Right cardiac atrium (tissue), 5 donors: ENCODE measurements at regions not wholly inside any gene's neighbourhood (a gene's known extent, or its start where the extent isn't known, plus 50 kb on each side); places are given as distances from the start of the nearest gene placed in this dataset.
"Not testable (repeated sequence)": the region's sequence is repeated elsewhere in the genome, so short reads cannot be mapped to it uniquely, and the experiment has no call there.

Source experiments
- ATAC-seq, 2 donors: fragments of 200-7000 bp; cut with Tn5 transposase; one replicate each; pipeline versions ENCODE4 v1.8.0 to v1.9.1; 2020; ENCODE audit warnings: moderate library complexity in 2 of 2, mild to moderate bottlenecking in 1 of 2
- DNase-seq, 3 donors: peaks; one replicate each; pipeline ENCODE4 v3.0.0-alpha.2; 2020
- H3K27ac ChIP-seq: one replicate; pipeline ENCODE4 v1.5.1; 2013; ENCODE audit warnings: mild to moderate bottlenecking, low read length, control low read depth, moderate library complexity
- H3K27me3 ChIP-seq: one replicate; pipeline ENCODE4 v1.6.1; 2013; ENCODE audit not compliant: control insufficient read depth, insufficient read depth
- H3K4me1 ChIP-seq: one replicate; pipeline ENCODE4 v1.6.1; 2013; ENCODE audit warnings: low read length; ENCODE audit not compliant: control insufficient read depth, insufficient read depth
- H3K4me3 ChIP-seq: one replicate; pipeline ENCODE4 v1.5.1; 2013; ENCODE audit warnings: low read length, control low read depth
- H3K9me3 ChIP-seq: one replicate; pipeline ENCODE4 v1.6.1; 2013; ENCODE audit warnings: low read length; ENCODE audit not compliant: control insufficient read depth
- WGBS: extraction: QIAGEN DNeasy Blood & Tissue Kit; methylation state at CpG from one replicate; pipeline ENCODE4 v1.1.7; 2013; 5-methylcytosine and 5-hydroxymethylcytosine counted together
- intact Hi-C, 4 donors: fragments of 100-400 bp; cut with DNase I; formaldehyde crosslinking; loops; one replicate each; pipeline versions ENCODE4 v1.11.0 to v1.14.0; 2022 to 2023
- donor health status: healthy with polysubstance abuse.
- donor health status: DM: no; HTN: yes; CAD: no.
- donor health status: DM: no; HTN: no; CAD: no.
- donor health status: DM: no; HTN: yes; CAD: no; lungs with severe emphysema.
- donor health status: DM: yes; HTN: yes; CAD: no.

- peak; percentile 40 to 74 (median 58) for DNase-seq
- not testable (repeated sequence) for H3K4me3 ChIP-seq, H3K9me3 ChIP-seq, H3K27me3 ChIP-seq, H3K27ac ChIP-seq, H3K4me1 ChIP-seq
- 26% methylated on average over 6 of the region's 6 CpGs for WGBS
- intact Hi-C loops = loop anchor here in 2 of 4 donors (10.0 kb wide), 3 partner anchors 49 to 249 kb away; no protein-coding TSS in a partner anchor
- ATAC-seq = peak; percentile 82 to 85
These were observed 176.0 kb downstream of the LACC1 start for GRCh38 chr13:44055681-44056080.

- 72% methylated on average over 4 of the region's 4 CpGs for WGBS
- Histone ChIP-seq H3K27me3 (no peaks in the 10 kb centered on the region), H3K4me3 (no peak overlapping the region), H3K27ac (no peak overlapping the region), H3K4me1 (peaks cover 3% of the 10 kb centered on the region), H3K9me3 (no peaks in the 10 kb centered on the region)
- no peak for DNase-seq
- intact Hi-C loops = loop anchor here in 2 of 4 donors (10.0 kb wide), 3 partner anchors 47 to 247 kb away; no protein-coding TSS in a partner anchor
- no peak for ATAC-seq
These were observed 178.4 kb downstream of the LACC1 start for GRCh38 chr13:44058067-44058466.

- no peaks in the 10 kb centered on the region for H3K27me3 ChIP-seq
- H3K4me3 ChIP-seq = no peak overlapping the region
- intact Hi-C loops = loop anchor here in 2 of 4 donors (10.0 kb wide), 3 partner anchors 46 to 246 kb away; no protein-coding TSS in a partner anchor
- 15% methylated on average over 1 of the region's 1 CpG for WGBS
- DNase-seq (no peak), ATAC-seq (no peak)
- no peaks in the 10 kb centered on the region for H3K9me3 ChIP-seq
- peaks cover 3% of the 10 kb centered on the region for H3K4me1 ChIP-seq
- H3K27ac ChIP-seq = no peak overlapping the region
These were observed 179.0 kb downstream of the LACC1 start for GRCh38 chr13:44058624-44059215.

- Histone ChIP-seq H3K27ac (no peak overlapping the region), H3K9me3 (no peaks in the 10 kb centered on the region), H3K27me3 (no peaks in the 10 kb centered on the region), H3K4me1 (peaks cover 3% of the 10 kb centered on the region), H3K4me3 (no peak overlapping the region)
- 89% methylated on average over 3 of the region's 3 CpGs for WGBS
- DNase-seq (no peak), ATAC-seq (no peak)
- intact Hi-C loops = no loop called here
These were observed 182.2 kb downstream of the LACC1 start for GRCh38 chr13:44061876-44062275.

GRCh38 chr13:44063467-44063866 is 183.8 kb downstream of the LACC1 start:
- H3K4me1 ChIP-seq = no peaks in the 10 kb centered on the region
- intact Hi-C loops = no loop called here
- ATAC-seq (no peak), DNase-seq (no peak)
- no peaks in the 10 kb centered on the region for H3K9me3 ChIP-seq
- no peak overlapping the region for H3K27ac ChIP-seq
- 87% methylated on average over 2 of the region's 2 CpGs for WGBS
- no peak overlapping the region for H3K4me3 ChIP-seq
- no peaks in the 10 kb centered on the region for H3K27me3 ChIP-seq

- 95% methylated on average over 2 of the region's 2 CpGs for WGBS
- H3K27ac ChIP-seq = no peak overlapping the region
- ATAC-seq = no peak
- H3K4me3 ChIP-seq = no peak overlapping the region
- DNase-seq = no peak
- no peaks in the 10 kb centered on the region for H3K4me1 ChIP-seq
- no peaks in the 10 kb centered on the region for H3K9me3 ChIP-seq
- intact Hi-C loops = no loop called here
- no peaks in the 10 kb centered on the region for H3K27me3 ChIP-seq
These were observed 184.2 kb downstream of the LACC1 start for GRCh38 chr13:44063881-44064280.

GRCh38 chr13:44064357-44064756 is 184.7 kb downstream of the LACC1 start:
- Histone ChIP-seq H3K4me3 (no peak overlapping the region), H3K27me3 (no peaks in the 10 kb centered on the region), H3K4me1 (no peaks in the 10 kb centered on the region), H3K27ac (no peak overlapping the region), H3K9me3 (no peaks in the 10 kb centered on the region)
- WGBS = 87% methylated on average over 2 of the region's 2 CpGs
- DNase-seq (no peak), ATAC-seq (no peak)
- intact Hi-C loops = no loop called here

- DNase-seq = no peak
- WGBS = 62% methylated on average over 3 of the region's 3 CpGs
- ATAC-seq = no peak
- Histone ChIP-seq H3K9me3 (no peaks in the 10 kb centered on the region), H3K27ac (no peak overlapping the region), H3K27me3 (no peaks in the 10 kb centered on the region), H3K4me3 (no peak overlapping the region), H3K4me1 (no peaks in the 10 kb centered on the region)
- intact Hi-C loops = no loop called here
These were observed 188.5 kb downstream of the LACC1 start for GRCh38 chr13:44068169-44068568.

GRCh38 chr13:44068737-44069136 is 189.0 kb downstream of the LACC1 start:
- WGBS = 21% methylated on average over 4 of the region's 4 CpGs
- DNase-seq (no peak), ATAC-seq (peak in 1 of 2 donors; percentile 25)
- no peaks in the 10 kb centered on the region for H3K9me3 ChIP-seq
- no peaks in the 10 kb centered on the region for H3K4me1 ChIP-seq
- H3K4me3 ChIP-seq = no peak overlapping the region
- intact Hi-C loops = no loop called here
- H3K27me3 ChIP-seq = no peaks in the 10 kb centered on the region
- no peak overlapping the region for H3K27ac ChIP-seq

GRCh38 chr13:44072536-44072935 is 192.8 kb downstream of the LACC1 start:
- H3K27ac ChIP-seq = no peak overlapping the region
- H3K4me1 ChIP-seq = no peaks in the 10 kb centered on the region
- no peaks in the 10 kb centered on the region for H3K27me3 ChIP-seq
- no peaks in the 10 kb centered on the region for H3K9me3 ChIP-seq
- no peak overlapping the region for H3K4me3 ChIP-seq
- DNase-seq (no peak), ATAC-seq (no peak)
- intact Hi-C loops = no loop called here

GRCh38 chr13:44074611-44075010 is 194.9 kb downstream of the LACC1 start:
- Histone ChIP-seq H3K4me3 (no peak overlapping the region), H3K27ac (no peak overlapping the region), H3K27me3 (no peaks in the 10 kb centered on the region), H3K9me3 (no peaks in the 10 kb centered on the region), H3K4me1 (no peaks in the 10 kb centered on the region)
- ATAC-seq (no peak), DNase-seq (no peak)
- 29% methylated on average over 1 of the region's 1 CpG for WGBS
- intact Hi-C loops = no loop called here

GRCh38 chr13:44075113-44075512 is 195.4 kb downstream of the LACC1 start:
- ATAC-seq = peak in 1 of 2 donors; percentile 36

More at GRCh38 chr13:44075113-44075512, 195.4 kb downstream of the LACC1 start:
- no peaks in the 10 kb centered on the region for H3K4me1 ChIP-seq
- H3K27ac ChIP-seq = no peak overlapping the region
- no peaks in the 10 kb centered on the region for H3K9me3 ChIP-seq
- no peaks in the 10 kb centered on the region for H3K27me3 ChIP-seq
- DNase-seq = no peak
- WGBS = 66% methylated on average over 2 of the region's 2 CpGs
- H3K4me3 ChIP-seq = no peak overlapping the region
- intact Hi-C loops = no loop called here
